HL-60/S4 treated with phorbol 12-myristate 13-acetate at 8.2 ng/mL for 4 days and 3 days (cell line): ENCODE measurements at regions not wholly inside any gene's neighbourhood (a gene's known extent, or its start where the extent isn't known, plus 50 kb on each side); places are given as distances from the start of the nearest gene placed in this dataset.
"Not testable (repeated sequence)": the region's sequence is repeated elsewhere in the genome, so short reads cannot be mapped to it uniquely, and the experiment has no call there.

Experiments
- in situ Hi-C: fragments of 300-500 bp; cut with MboI; formaldehyde crosslinking; loops from 2 replicates; pipeline ENCODE4 v1.15.0; 2022; ENCODE audit warnings: low sequenced_read_pairs

- in situ Hi-C loops, result no loop called here
Observed at GRCh38 chr12:75944097-75944904, 87.3 kb downstream of the PHLDA1 start.

- in situ Hi-C loops, result no loop called here
Observed at GRCh38 chr12:75943730-75944096, 87.9 kb downstream of the PHLDA1 start.

- in situ Hi-C loops, result not testable (repeated sequence)
Observed at GRCh38 chr12:75941661-75942060, 89.9 kb downstream of the PHLDA1 start.

GRCh38 chr12:75939016-75939642 lies 92.4 kb downstream of the PHLDA1 start:
- in situ Hi-C loops, result no loop called here

GRCh38 chr12:75938189-75938588 lies 93.4 kb downstream of the PHLDA1 start:
- in situ Hi-C loops, result no loop called here

GRCh38 chr12:75937486-75937885 lies 94.1 kb downstream of the PHLDA1 start:
- in situ Hi-C loops, result no loop called here

GRCh38 chr12:75936515-75937440 lies 94.8 kb downstream of the PHLDA1 start:
- in situ Hi-C loops, result no loop called here

- in situ Hi-C loops, result no loop called here
Observed at GRCh38 chr12:75935539-75936242, 95.9 kb downstream of the PHLDA1 start.

- in situ Hi-C loops, result no loop called here
Observed at GRCh38 chr12:75933101-75933500, 98.5 kb downstream of the PHLDA1 start.

- in situ Hi-C loops, result no loop called here
Observed at GRCh38 chr12:75932241-75932640, 99.3 kb downstream of the PHLDA1 start.

GRCh38 chr12:75923964-75924666 lies 107.5 kb downstream of the PHLDA1 start:
- in situ Hi-C loops, result no loop called here

GRCh38 chr12:75922944-75923642 lies 108.5 kb downstream of the PHLDA1 start:
- in situ Hi-C loops, result no loop called here

GRCh38 chr12:75921622-75922289 lies 109.8 kb downstream of the PHLDA1 start:
- in situ Hi-C loops, result no loop called here

- in situ Hi-C loops, result no loop called here
Observed at GRCh38 chr12:75917715-75918114, 113.9 kb downstream of the PHLDA1 start.

- in situ Hi-C loops, result no loop called here
Observed at GRCh38 chr12:75917083-75917482, 114.5 kb downstream of the PHLDA1 start.

GRCh38 chr12:75913502-75914351 lies 117.8 kb downstream of the PHLDA1 start:
- in situ Hi-C loops, result no loop called here

- in situ Hi-C loops, result no loop called here
Observed at GRCh38 chr12:75909714-75910656, 121.6 kb downstream of the PHLDA1 start.
